ENCODE measurements at regions not wholly inside any gene's neighbourhood (a gene's known extent, or its start where the extent isn't known, plus 50 kb on each side); places are given as distances from the start of the nearest gene placed in this dataset.

- DNase-seq: no peak
Observed at GRCh38 chr7:25831831-25832411, 320.1 kb upstream of the NFE2L3 start.

GRCh38 chr7:25832456-25832855 is 319.5 kb upstream of the NFE2L3 start:
- no peak for DNase-seq

DNA sequence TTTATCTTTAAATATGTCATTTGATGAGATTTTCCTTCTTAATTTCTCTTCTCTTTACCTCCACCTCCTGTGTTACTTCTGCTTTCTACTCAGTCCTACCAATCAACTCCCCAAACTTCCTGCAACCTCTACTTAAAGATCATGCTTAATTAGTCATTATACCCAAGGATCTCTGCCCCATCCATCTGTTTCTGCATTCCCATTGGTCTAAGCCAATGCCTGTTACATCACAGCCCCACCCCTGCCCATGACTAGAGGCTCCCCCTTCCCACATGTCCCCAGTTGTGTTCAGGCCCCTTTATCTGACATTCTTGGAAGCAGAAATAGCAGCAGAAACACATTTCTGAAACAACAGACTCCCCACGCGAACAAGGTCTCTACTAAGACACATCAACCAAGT is 319.1 kb upstream of the NFE2L3 start:
- DNase-seq: no peak

DNA sequence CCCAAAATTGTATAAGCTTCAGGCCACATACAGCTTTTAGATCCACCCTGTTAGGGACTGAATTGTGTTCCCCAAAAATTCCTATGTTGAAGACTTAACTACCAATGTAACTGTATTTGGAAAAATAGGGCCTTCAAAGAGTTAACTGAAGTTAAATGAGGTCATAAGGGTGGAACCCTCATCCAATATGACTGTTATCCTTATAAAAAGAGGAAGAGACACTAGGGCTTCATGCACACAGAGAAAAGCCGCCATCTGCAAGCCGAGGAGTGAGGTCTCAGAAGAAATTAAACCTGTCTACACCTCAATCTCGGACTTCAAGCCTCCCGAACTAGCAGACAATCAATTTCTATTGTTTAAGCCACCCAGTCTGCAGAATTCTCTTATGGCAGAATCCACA is 317.9 kb upstream of the NFE2L3 start:
- DNase-seq: no peak

DNA sequence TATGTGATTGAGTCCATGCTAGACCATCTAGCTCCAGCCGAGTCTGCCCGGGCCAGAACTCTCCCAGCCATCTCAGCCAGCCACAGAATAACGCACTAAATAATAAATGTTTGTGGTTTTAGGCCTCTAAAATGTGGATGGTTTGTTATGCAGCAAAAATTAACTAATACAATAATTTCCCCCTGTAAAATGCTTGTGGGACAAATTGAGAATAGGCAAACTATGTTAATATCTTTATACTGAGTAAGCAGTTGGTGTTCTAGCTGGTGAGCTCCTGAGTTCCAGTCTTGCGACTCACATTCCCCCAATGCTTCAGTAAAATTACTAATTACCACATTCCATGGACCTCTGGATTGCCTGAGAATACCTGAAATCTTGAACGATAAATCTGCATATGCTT is 316.8 kb upstream of the NFE2L3 start:
- no peak for DNase-seq

GRCh38 chr7:25839084-25839769 is 312.8 kb upstream of the NFE2L3 start:
- DNase-seq: no peak

- DNase-seq: no peak
Observed at GRCh38 chr7:25840209-25840792, 311.7 kb upstream of the NFE2L3 start.

- no peak for DNase-seq
Observed at GRCh38 chr7:25841575-25841974, 310.4 kb upstream of the NFE2L3 start.

DNA sequence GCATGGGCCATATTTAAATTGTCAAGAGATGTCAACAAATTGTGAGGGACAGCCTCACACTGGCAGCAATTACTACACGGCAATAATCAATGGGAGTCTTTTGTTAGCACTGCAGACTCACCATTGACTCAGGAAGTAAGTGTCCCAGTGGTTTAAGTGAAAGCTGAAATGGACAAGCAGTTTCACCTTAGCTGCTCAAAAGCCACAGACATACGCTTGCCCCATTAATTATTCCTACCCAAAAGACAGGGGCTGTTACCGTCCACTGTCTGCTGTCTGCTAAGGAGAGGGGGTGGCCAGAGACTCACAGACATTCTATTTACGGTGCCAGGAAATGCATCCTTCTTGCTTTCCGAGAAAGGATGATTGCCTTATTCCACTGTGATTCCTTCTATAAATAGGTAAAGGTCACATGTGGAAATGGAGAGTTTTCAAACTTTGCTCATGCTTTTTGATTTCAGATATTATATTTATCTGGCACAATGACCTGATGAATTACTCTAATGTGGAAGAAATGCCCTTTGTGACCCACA is 309.7 kb upstream of the NFE2L3 start:
- DNase-seq: no peak

DNA sequence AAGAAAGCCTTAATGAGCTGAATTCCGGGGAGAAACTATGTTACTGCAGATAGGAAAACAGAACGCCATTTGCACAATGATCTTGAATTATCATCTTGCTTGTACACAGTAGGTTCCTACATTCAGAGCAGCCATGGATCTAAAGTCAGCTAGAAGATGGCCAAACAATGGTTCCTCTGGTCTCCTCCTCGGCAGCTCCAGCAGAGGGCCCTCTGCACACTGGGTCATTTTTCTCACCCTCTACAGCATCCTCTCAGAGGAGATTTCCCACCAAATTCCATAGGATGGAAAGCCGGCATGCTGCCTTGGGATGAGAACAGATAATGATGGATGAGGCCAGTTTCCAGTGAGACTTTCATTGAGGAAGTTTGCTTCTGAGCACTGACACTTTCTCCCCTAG is 308.5 kb upstream of the NFE2L3 start:
- no peak for DNase-seq

DNA sequence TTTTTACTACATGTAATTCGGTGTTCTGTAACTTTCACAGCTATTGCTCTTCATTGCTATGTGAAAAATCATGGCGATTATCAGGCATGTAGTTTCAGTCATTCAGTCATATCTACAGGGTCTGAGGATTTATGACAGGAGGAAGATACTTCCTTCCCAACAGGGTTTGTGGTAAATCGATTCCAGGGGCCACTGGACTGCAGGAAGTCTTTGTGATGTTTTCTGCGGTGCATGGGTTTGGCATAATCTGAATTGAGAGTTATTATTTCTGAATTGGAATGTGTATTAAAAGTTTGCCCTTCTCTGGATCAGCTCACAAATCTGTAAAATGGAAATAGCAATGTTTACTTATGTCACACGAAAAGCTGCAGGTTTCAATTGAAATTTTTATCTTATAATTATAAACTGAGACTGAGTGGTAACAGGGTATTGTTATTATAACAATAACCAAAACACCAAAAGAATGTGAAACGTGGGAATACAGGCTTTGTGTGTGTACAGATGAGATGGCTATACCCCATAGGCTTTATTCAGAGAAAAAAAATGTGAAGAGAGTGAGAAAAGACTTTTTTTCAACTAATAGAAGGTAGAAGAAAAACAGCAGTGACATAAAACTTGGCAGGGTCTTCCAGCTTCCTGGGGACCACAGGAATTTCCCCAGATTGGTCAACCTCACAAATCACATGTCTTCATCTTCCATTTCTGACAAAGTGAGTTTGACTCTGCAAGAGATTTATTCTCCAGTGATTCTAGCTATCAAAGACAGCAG is 307.7 kb upstream of the NFE2L3 start:
- DNase-seq: no peak

- no peak for DNase-seq
Observed at GRCh38 chr7:25845464-25845863, 306.5 kb upstream of the NFE2L3 start.

- DNase-seq: no peak
Observed at GRCh38 chr7:25846722-25847121, 305.3 kb upstream of the NFE2L3 start.

- no peak for DNase-seq
Observed at GRCh38 chr7:25847336-25848070, 304.5 kb upstream of the NFE2L3 start.

DNA sequence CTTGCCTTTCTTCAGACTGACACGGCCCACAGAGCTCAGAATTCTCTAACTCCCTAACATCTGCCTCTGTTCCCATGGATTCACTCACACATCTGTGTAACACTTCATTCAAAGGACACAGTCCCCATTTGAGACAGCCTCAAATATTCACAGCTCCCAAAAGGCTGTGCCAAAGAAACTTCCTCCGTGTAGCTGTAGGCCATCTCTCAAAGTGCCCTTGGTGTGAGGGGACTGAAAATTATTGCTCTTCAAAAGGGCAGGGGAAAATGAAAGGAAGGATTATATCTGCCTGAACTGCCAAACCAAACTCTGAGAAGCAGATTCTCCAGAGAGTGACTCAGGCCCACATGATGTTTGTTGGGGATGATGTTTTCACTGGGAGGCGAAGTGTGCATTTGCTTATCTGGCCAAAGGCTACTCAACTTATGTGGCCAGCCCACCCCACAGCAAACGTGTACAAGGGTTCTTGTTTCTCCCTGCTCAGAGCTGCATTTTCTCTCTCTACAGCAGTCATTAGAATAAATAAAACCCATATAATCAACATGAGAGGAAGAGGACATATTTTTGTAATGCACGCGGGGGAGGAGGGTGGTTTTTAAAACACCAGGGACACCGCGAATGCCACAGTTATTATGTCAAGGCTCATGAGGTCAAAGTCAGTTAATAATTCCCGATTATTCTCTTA is 302.4 kb upstream of the NFE2L3 start:
- no peak for DNase-seq

DNA sequence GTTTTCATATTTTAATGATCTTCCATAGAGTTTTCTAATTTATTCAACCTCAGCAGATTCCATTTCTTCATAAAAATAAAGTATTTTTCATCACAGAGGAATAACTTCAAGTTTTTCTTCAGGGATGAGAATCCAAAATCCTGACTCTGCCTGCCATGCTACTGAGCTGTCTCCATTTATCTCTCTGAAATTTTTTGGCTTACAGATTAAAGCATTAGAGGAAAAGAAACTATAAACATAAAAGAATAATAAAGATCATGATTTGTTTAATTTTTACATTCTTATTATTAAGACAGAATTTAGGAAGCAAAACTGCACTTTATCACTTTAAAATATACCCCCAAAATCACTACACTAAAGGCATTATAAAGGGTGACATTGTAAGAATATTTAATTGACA is 301.8 kb upstream of the NFE2L3 start:
- DNase-seq: no peak

- no peak for DNase-seq
Observed at GRCh38 chr7:25850735-25851134, 301.3 kb upstream of the NFE2L3 start.

GRCh38 chr7:25851332-25852210 is 300.4 kb upstream of the NFE2L3 start:
- peak; percentile 60 to 70 for DNase-seq

- no peak for DNase-seq
Observed at GRCh38 chr7:25852211-25852938, 299.6 kb upstream of the NFE2L3 start.

GRCh38 chr7:25852939-25853271 is 299.1 kb upstream of the NFE2L3 start:
- no peak for DNase-seq

DNA sequence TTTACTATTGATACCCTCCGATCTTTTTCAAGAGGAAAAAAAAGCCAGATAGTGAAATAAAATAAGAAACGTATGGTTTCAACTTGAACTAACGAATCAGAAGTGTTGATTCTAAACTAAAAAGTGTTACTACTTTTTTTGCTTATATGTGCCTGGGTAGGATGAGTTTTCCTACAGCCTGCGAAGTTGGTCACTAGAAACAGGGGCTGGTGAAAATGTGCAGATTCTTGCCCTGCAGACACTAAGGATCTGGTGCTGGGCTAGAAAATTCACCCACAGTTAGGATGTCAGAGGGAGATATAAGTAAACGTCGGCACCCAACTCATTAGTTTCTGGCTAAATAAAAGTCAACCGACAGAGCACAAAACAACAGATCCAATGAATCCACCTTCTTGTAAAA is 298.7 kb upstream of the NFE2L3 start:
- DNase-seq: no peak

All from stimulated activated CD4-positive, alpha-beta T cell treated with anti-CD3 and anti-CD28 coated beads, Interleukin-2, amount 100 ng/mL, for 48 hours (primary cell).